ENCODE measurements at regions not wholly inside any gene's neighbourhood (a gene's known extent, or its start where the extent isn't known, plus 50 kb on each side); places are given as distances from the start of the nearest gene placed in this dataset.

- TF ChIP-seq POLR2AphosphoS5 (IDR thresholded peaks at IDR 0.05; ENCODE audit: low read depth, low read length): no peak
- TF ChIP-seq POLR2A (IDR thresholded peaks at IDR 0.05; ENCODE audit: low read depth, low read length): no peak
These were observed 973.3 kb upstream of the MIR17HG start for GRCh38 chr13:90374168-90374567.

Measured in GM12892 (cell line).